ENCODE measurements at regions not wholly inside any gene's neighbourhood (a gene's known extent, or its start where the extent isn't known, plus 50 kb on each side); places are given as distances from the start of the nearest gene placed in this dataset.

- DNase-seq, result no peak
These were observed 711.4 kb downstream of the MTRR start for GRCh38 chr5:8580298-8580697.

- DNase-seq, result no peak
These were observed 712.1 kb downstream of the MTRR start for GRCh38 chr5:8581047-8581446.

DNA sequence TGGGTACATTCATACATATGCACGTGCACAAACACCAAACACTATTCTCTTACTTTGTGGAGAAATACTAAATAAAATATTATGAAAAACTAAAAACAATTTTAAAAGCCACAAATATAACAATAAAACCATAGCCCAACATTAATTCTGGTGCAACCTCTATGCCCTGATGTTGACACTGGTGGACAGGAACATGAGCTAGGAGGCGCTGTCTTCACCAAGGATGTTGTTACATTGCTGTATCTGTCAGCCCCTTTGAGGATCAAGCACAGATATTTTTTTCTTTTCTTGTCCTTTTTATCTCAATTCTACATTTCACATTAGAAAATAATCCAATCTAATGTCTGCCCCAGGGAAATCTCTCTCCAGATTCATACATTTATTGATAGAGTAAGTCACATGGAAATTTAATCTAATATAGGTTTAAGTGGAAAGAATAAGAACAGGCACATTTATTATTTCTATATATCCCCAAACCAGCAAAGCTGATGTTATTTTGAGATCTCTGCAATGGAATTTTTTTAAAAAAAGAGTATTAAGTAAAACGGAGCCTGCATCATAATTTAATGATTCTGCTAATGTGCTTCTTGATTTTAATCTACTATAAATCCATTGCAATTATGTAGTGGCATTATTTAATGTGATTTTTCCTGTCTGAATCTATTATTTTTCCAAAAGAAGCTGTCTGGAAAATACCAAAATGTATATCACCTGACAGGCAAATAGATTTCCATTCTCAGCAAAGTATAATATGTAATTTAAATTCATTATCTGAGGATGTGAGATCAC, 716.5 kb downstream of the MTRR start:
- no peak for DNase-seq

- DNase-seq, result no peak
These were observed 722.0 kb downstream of the MTRR start for GRCh38 chr5:8590959-8591358.

- no peak for DNase-seq
These were observed 729.4 kb downstream of the MTRR start for GRCh38 chr5:8598356-8598755.

DNA sequence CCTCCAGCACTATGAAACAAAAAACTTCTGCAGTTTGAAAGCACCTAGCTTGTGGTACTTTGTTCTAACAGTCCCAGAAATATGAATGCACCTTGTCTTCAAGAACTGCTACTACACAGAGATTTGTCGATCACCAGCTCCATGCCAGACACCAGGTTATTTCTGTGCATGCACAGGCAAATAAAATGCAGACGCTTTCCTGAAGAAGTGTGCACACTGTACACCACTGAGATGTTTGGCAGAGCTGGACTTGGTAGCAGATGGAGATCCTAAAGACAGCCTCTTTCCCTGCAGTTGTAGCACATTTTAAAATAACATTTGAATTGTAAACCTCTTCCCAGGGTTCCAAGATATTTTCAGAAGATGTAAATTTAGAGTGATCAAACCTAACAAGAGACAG, 730.0 kb downstream of the MTRR start:
- no peak for DNase-seq

GRCh38 chr5:8600843-8601242, 731.9 kb downstream of the MTRR start:
- DNase-seq, result no peak

- DNase-seq, result no peak
These were observed 732.9 kb downstream of the MTRR start for GRCh38 chr5:8601831-8602354.

DNA sequence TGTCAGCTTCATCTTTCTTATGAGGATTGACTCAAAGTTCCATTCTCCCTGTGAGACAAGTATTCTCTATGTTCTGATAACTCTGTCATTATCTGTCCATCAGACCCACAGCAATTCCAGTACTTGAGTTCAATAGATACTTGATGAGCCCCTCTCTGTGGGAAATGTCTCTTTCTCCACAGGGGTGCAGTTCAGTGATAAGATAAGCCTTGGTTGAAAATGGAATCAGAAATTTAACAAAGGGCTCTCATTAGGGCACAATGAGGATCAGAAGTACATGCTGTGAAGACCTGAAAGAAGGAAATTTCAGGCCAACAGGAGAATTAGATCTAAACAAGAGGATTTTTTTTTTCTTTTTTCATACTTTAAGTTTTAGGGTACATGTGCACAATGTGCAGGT, 737.3 kb downstream of the MTRR start:
- no peak for DNase-seq

- DNase-seq, result no peak
These were observed 742.1 kb downstream of the MTRR start for GRCh38 chr5:8611067-8611466.

DNA sequence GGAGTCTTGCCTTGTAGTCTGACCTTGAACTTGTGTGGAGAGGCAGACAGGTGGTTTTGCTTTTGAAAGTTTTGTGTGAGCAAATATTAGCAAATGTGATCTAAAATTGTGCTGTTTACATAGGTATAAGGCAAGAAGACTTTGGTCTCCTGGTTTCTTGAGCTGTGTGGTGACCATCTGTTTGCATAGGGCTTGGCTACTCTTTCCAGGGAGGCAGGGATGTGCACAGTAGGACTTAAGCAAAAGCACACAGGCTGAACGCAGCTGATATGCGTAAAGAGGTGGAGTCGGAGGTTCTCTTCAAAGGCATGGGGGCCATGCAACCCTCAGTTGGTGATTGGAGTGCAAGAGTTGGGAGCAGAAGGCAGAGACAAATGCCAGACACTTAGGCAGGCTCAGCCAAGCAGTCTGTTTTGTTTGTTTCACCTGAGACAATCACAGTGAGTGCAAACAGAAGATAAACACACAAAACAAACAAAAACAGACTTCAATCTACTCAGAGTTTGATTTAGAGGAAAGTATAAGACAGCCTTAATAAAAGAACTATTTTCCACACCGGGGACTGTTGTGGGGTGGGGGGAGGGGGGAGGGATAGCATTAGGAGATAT, 744.2 kb downstream of the MTRR start:
- DNase-seq, result no peak

DNA sequence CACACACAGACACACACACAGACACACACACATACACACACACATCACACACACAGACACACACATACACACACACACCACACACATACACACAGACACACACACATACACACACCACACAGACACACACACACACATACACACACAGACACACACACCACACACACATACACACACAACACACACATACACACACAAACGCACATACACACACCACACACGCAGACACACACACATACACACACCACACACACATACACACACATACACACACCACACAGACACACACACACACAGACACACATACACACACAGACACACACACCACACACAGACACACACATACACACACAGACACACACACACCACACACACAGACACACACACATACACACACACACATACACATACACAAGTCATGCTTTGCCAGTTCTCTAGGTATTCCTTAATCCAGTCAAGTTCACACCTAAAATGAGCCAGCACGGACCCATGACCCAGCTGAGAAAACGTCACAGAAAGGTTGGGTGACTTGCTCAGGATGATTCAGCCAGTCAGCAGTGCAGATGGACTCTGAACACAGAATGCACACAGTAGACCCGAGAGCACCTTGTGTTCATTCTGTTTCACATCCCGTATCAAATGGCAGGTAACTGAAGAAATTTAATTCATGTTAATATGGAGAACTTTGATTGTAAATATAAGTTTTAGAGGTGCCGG, 746.4 kb downstream of the MTRR start:
- no peak for DNase-seq

- no peak for DNase-seq
These were observed 759.6 kb downstream of the MTRR start for GRCh38 chr5:8628521-8628920.

DNA sequence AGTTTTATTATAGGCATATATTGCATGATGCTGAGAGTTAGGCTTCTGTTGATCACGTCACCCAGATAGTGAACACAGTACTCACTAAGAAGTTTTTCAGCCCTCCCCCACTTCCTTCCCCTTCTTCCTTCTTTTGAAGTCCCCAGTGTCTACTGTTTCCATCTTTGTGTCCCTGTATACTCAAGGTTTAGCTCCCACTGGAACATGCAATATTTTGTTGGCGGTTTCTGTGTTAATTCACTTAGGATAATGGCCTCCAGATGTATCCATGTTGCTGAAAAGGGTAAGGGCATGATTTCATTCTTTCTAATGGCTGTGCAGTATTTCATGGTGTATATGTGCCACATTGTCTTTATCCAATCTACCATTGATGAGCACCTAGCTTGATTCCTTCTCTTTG, 764.3 kb downstream of the MTRR start:
- no peak for DNase-seq

- DNase-seq, result no peak
These were observed 764.7 kb downstream of the MTRR start for GRCh38 chr5:8633696-8634095.

- no peak for DNase-seq
These were observed 765.3 kb downstream of the MTRR start for GRCh38 chr5:8634219-8634618.

GRCh38 chr5:8641786-8642505, 773.0 kb downstream of the MTRR start:
- DNase-seq, result no peak

DNA sequence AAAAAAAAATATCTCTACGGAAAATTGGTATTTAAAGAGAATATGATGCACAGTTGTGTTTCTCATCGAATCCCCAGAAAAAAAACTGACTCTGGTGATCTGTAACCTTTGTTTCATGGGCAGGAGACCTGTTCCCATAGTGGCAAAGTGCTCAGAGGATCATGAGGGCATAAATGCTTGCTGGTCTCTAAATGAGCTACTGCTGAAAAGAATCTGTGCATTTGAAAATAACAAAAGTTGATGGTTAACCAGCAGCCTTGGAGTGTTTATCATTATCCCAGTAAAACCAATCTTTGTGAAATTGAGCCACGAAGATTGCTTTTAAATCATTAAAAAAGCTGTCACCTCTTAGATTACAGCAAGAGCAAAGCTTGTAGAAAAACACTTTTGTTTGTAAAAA, 775.4 kb downstream of the MTRR start:
- DNase-seq, result no peak

DNA sequence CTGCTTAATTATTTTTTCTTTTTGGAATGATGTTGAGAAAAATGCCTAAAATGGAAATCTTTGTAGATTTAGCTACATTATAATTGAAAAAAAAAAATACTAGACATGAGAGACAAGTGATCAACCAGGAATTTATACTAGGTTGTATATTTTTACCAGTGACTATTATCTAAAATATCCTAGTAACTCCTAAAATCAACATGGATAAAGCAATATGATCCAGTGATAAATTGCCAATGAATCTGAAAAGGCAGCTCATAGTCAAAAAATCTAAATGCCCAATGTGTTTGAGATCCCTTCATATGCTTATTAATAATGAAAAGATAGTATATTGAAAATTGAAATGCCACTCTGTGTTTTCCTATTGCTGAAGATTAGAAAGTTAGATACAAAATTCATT, 778.2 kb downstream of the MTRR start:
- no peak for DNase-seq

- no peak for DNase-seq
These were observed 781.2 kb downstream of the MTRR start for GRCh38 chr5:8650186-8650585.

DNA sequence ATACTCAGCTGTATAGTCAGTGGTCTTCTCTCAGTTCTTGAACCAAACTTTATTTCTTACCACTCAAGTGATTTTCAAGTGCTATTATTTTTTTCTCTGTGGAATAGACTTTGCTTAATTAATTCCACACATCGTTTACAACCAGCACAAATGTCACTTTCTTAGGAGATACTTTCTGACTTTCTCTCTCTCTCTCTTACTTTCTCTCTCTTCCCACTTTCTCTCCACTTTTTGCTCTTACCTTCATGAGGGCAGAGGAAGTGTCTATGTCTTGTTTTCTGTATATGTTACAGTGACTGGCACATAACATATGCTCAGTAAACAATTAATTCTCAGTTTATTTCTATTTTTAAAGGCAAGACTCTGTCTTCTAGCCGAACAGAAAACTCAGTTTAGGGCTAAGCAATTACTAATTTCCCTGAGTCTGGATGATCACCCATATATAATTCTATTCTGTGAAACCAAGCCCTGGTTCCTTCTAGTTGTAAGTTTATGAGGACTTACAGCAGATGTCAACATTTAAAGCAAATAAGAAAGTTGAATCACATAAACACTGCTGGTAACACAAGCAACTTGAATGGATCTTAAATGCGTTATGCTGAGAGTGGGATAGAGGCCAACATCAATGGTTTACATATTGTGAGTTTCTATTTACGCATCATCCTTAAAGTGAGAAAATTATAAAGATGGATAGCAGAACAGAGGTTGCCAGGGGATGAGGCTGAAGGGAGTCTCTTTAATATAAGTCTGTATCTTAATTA, 791.4 kb downstream of the MTRR start:
- no peak for DNase-seq

DNA sequence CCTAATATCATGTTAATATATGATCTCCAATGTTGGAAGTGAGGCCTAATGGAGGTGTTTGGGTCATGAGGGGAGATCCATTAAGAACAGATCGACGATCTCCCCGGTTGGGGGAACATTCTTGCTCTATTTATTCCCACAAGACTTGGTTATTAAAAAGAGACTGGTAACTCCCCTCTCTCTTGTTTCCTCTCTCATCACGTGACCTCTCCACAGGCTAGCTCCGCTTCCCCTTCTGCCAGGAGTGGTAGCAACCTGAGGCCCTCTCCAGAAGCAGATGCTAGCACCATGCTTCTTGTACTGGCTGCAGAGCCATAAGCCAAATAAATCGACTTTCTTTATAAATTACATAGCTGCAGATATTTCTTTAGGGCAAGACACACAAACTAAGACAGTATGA, 794.4 kb downstream of the MTRR start:
- DNase-seq, result no peak
